GM19193 (cell line): ENCODE measurements at regions not wholly inside any gene's neighbourhood (a gene's known extent, or its start where the extent isn't known, plus 50 kb on each side); places are given as distances from the start of the nearest gene placed in this dataset.

Experiments
- POLR2A ChIP-seq: IDR thresholded peaks from 4 replicates; pipeline ENCODE4 v1.6.1; 2011; ENCODE audit not compliant: insufficient read depth, insufficient read length; ENCODE audit errors: extremely low read depth

DNA sequence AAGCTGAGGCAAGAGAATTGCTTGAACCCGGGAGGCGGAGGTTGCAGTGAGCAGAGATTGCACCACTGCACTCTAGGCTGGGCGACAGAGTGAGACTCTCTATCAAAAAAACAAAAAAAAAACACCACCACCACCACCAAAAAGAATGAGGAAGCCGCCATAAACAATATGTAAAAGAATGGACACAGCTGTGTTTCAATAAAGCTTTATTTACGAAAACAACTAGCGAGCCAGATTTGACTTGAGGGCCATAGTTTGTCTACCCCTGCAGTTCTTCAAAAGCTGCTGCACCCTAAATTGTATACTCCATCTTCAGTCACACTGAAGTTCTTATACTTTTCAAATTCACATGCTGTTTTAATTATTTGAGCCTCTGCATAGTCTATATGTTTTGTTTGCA is 306.5 kb upstream of the KLF3 start:
- no peak for TF ChIP-seq POLR2A

DNA sequence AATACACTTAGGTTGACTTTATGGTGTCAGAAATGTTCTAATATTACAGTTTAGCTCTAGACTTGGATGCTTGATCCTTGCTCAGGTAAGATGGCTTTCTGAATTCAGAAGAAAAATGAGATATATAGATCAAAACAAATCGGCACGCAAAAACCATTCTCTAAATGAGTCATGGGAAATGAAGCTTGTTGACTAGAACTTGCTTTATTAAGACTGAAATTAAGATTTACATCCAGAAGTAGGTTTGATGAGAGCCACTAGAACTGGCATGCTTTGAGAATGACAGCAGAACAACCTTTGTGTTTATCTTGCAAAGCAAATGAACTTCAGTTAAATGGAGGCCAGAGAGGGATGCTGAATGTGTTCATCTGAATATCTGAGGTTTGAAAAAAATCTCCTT is 304.9 kb upstream of the KLF3 start:
- no peak for TF ChIP-seq POLR2A

DNA sequence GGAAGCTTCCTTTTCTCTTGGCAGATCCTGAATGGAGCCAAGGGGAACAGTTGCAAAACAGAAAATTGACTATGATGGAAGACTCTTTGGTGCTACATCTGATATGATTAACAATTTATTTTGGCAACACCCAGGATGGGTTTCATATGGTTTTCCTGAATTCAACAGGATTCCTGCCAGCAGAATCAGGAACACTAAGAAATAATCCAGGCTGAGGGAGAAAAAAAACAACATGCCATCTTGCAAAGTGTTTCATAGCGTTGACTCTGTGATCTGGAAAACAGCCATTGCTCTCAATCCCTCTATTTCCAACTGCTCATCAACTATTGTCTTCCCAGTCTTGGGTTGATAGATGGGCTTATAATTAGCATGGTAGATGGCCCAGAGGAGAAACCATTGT is 303.8 kb upstream of the KLF3 start:
- TF ChIP-seq POLR2A, result no peak

DNA sequence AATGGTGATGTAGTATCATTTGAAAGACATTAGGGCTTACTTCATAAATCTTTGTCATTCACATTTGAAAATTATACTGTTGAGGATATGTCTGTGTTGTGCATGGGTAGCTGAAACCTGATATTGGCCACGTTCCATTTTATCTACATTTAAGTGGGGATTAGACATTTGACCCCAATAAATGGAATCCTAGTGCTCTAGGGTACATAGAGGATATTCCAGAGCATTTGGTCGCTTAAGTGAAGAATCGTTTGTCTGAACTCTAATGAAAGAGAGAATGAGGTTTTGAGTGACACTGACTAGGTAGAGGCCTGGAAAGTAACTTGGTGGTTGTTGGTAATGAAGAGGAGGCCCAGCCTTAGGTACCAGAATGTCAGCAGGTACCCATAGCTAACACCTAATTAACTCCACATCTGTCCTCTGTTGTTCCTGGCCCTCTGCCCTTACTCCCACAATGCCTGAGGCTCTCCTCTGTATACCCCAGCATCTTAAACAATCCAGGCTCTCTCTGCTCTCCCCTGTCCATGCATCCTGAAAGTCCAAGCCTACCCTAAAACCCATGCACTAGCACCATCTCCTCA is 299.5 kb upstream of the KLF3 start:
- no peak for TF ChIP-seq POLR2A

DNA sequence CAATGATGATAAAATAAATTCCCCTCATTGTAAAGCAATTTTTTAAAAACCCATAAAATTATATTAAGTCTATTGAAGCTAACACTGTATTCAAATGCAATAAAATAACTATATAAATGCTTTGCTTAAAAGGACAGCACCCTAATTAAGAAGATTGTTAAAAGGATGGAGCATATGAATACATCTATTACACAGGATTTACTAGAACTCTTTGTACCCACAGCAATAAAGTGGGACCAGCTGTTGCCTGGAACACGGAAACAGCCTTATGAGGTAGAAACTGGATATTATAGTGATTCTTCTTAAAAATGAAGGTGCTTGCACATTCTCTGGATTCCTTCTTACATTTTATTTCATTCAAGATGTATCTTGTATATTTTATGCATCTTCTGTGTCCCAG is 298.7 kb upstream of the KLF3 start:
- no peak for TF ChIP-seq POLR2A

DNA sequence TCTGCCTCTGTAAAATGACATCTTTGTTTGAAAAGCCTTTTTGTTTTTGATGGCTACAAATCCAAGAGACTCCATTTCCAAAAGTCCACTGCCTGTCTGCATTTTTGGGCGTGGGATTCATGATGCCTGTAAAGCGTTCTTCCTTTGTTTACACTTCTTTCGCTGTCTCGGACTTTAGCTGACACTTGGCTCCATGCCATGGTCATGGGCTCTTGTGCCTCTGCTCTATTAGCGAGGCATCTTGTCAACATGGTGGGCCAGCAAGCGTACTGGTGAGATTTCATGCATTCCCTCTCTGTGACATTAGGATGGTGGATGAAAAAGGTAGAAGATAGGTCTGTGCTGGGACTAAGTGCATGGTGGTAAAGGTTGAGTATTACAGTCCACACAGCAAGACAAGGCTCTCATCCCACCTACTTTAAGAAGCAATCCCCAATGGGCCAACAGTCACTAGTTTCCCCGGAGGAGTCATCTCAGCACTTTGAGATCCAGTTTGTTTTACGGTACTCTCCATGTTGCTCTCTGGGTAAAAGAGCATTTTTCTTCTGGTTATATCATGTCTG is 298.2 kb upstream of the KLF3 start:
- TF ChIP-seq POLR2A, result no peak

DNA sequence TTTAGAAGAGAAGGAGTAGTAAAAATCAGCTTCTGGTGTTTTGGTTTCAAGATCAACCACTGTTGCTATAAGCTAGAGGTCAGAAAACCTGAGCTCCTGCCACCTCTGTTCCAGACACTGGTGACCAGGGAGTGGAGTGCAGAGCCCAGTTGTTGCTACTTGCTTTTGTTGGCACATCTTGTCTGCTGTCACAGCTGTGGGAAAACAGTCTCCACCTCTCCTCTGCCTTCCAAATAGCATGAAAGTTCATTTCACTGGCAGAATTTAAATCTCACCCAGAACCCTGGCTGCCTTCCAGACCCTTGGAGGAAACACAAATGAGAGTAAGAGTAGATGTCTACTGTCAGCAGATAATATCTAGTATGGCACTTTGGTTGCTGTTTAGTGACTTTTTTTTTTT is 297.5 kb upstream of the KLF3 start:
- TF ChIP-seq POLR2A, result no peak

DNA sequence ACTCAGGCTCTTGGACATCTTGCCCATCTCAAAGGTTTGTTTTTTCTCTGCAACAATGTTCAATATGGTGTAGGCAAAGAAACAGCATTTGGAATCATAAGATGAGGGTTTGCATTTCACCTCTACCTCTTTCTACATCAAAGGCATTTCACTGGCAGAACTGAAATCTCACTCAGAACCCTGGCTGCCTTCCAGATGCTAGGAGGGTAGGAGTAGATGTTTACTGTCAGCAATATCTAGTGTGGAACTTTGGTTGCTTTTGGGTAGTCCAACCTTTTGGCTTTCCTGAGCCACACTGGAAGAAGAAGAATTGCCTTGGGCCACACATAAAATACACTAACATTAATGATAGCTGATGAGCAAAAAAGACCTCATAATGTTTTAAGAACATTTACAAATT is 297.0 kb upstream of the KLF3 start:
- no peak for TF ChIP-seq POLR2A

DNA sequence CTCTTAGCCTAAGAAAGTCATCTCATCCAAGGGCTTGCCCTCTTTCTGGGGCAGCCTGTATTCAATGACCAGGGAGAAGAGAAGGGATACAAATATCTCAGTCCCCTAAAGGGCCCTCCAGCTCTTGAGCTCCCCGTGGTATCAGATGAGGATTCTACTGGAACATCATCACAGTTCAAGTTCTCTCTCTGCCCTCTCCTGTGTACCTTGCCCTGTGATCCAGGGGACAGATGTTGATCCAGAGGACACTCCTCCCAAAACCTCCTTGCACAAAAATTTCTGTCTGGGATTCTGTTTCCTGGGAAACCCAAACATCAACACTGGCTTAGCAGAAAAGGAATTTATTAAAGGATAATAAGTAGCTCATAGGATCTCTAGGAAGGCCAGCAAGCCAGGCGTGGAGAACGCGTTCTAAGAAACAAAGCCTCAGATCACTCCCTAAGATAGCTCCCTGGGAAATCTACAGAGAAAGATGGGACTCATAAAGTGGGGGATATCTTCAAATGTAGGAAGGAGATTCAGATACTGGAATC is 296.3 kb upstream of the KLF3 start:
- no peak for TF ChIP-seq POLR2A

DNA sequence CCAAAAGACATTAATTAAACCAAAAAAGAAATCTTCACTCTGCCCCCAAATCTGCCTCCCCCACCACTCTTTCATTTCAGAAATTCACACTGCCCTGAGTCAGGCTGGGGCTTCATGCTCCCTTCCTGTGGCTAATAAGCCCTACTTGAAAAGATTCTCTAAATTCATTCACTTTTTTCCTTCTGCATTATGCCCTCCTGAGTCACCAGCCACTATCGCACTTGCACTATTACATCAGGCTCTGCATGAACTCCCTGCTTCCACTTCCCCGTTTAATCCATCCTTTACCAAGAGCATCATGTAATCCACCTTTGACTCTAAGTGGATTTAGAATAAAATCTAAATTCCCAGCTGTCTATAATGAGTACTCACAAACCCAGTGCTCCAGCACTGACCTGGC is 295.4 kb upstream of the KLF3 start:
- TF ChIP-seq POLR2A, result no peak

DNA sequence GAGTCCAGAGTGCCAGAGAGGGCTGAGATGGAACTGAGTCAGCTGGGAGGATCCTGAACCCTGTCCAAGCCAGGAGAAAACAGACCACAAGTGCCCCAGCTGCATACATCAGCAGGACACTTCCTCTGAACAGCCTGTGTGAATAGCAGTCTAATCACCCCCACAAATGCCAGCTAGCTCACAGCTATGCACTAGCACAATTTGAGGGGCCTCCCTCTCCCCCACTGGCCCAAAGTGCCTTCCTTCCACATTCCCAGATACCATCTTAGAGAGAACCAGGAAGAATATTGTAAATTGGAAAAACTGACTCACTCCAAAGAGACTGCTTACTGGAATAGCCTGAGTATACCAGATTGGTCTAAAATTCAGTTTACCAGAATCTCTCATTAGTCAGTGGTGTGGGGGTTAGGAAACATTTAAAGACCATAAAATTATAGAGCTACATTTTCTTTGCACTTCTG is 292.6 kb upstream of the KLF3 start:
- TF ChIP-seq POLR2A, result no peak

DNA sequence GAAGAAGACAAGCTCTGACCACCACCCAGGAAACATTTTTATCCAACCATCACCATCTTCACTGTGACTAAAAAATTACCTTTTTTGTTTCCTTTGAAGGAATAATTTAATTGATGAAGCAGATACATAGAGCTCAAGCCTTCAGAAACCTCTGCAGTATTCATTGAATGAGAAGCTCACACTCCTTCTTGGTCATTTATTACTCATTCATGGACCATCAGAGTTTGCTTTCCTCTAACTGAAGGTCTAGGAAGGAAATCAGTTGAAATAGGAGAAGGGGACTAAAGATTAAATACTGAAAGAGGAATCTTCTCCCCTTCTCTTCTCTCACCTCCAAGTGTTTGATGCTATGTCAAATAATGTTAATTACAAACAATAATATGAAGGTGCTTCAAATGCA is 290.6 kb upstream of the KLF3 start:
- TF ChIP-seq POLR2A, result no peak

DNA sequence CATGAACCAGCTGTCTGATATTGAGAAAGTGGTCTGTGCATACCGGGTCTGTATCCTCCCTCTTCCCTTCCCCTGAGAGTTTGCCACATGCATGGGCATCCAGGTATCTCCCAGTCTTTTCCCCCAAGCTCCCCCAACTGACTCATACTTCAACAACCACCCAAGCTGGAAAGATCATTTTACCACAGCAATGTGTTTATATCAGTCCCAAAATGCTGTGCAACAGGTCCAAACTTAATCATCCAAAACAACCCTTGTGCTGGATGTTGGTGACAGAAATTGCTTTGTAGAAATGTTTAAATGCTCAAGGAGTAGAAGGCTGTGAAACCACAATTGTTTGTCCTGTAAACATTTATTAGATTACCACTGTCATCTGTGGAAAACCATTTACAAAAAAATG is 286.8 kb upstream of the KLF3 start:
- no peak for TF ChIP-seq POLR2A

DNA sequence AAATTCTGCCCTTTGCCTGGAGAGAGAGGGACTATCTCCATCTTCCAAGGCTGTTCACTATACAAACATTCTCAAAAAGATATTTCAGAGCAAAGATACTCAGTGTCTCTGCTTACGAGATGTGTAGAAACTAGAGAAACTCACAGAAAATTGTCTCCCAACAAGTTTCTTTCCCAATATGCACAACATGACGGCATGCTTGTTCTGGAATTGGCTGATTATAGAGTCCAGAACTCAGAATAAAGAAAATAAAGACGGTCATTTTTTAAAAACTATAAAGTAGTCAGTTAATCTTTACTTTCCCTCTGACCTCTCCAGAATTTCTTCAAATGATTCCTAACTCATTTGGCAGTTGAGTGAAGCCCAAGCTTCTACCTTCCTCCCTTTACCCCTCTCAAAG is 285.5 kb upstream of the KLF3 start:
- TF ChIP-seq POLR2A, result no peak

DNA sequence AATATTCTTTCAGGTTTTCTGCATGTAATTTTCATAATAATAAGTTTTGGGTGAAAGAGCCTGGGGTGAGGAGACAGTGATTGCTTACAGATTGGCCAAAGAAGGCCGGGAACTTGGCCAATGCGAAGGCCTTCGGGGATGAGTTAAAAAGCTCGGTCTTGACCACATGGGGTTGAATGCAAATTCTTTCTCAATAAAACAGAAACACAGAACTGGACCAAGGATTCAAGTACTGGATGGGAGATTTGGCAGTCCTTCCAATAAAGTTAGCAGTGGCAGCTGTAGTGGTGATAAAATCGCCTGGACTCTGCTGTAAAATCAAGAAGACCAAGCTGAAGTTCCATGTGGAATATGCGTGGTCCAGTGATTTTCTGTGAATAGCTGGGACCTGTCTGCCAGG is 282.2 kb upstream of the KLF3 start:
- no peak for TF ChIP-seq POLR2A

DNA sequence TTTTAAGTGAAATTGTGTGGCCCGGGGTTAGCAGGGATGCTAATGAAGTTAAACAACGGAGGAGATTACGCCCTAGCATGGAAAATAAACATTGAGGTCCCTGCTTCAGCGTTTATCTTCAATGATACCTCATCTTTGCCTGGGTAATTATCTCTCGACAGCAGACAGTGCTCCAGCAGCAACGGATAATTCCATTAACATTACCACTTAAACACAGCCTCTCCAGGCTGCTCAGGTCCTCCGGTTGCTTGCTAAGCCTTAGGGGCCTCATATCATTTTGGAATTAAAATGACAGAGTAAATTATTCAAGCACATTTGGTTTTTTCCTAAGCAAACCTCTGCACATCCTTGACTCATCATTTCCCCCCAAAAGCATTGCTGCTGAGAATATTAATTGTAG is 281.5 kb upstream of the KLF3 start:
- no peak for TF ChIP-seq POLR2A

DNA sequence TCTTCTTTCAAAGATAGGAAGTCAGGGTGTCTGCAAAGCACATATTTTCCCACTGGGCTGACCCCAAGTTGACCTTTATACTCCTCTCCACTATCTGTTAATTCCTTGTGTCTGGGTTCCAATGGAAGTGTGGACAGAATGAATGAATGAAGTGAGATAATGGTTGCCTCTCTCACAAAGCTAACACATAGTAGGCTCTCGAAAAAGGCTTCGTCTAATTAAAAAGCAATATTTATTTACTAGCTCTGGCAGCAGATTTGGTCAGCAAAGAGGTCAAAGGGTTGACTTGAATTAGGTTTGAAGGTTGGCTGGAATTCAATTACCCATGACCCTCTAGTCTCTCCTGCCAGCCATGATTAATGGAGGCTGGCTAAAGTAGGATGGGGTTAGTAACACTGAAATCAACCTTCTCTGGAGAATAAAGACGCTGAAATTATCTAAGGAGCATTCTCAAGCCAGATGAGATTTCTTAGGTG is 280.3 kb upstream of the KLF3 start:
- TF ChIP-seq POLR2A, result no peak

DNA sequence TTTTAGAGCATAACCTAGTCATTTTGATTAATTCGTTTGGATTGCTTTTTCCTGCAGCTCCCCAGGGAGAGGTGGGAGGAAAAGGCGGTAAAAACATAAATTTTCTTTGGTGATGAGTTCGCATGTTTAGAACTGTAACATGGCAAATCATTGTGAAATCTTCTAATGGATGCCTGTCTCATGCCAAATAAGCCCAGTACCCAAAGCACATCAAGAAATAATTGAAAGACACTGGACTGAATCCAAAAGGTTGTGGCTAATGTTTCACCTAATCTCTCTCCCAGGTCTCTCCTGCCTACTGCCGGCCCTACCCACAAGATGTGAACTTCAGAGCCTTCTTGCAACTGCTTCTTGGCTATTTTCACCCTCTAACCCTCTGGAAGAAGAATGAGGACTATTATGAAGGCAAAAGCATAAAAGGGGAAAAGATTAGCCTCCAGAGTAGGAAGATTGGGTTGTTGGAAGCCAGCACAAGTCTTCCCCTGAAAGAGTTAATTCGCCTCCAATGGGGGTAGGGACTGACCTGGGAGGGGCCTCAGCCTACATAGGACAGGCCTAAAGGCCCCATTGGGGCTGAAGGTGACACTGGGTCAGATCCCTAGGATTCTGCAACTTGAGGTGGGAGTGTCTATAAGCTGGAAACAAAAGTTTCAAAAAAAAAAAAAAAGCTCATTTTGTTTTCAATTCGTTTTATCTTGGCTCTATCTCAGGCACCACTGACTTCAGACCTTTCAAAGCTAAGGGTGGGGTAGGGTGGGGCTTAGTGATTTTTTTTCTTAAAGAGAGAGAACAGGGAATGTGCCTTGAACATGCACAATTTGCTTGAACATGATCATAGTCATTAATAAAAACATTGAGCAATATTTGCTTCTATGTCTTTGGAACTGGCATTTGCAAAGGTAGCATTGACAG is 278.6 kb upstream of the KLF3 start:
- no peak for TF ChIP-seq POLR2A
